HepG2 (cell line): ENCODE measurements at regions not wholly inside any gene's neighbourhood (a gene's known extent, or its start where the extent isn't known, plus 50 kb on each side); places are given as distances from the start of the nearest gene placed in this dataset.
A peak's percentile ranks its signal among the peaks of the same experiment; 100 is the strongest.

Experiments
- CREM ChIP-seq, 2 experiments: sonication (generic) in 1 of 2; formaldehyde crosslinking in 1 of 2; IDR thresholded peaks; 2 replicates each; pipeline versions ENCODE4 v1.4.0 to v1.6.1; 2016 to 2020; ENCODE audit warnings: antibody characterized with exemption in 1 of 2, mild to moderate bottlenecking in 1 of 2, missing genetic modification reagents in 1 of 2
- HNF1A ChIP-seq, 2 experiments: sonication (generic) in 1 of 2; formaldehyde crosslinking in 1 of 2; IDR thresholded peaks; 2 replicates each; pipeline versions ENCODE4 v1.4.0 to v1.6.1; 2016 to 2020; ENCODE audit warnings: borderline replicate concordance in 1 of 2, low read depth in 1 of 2, mild to moderate bottlenecking in 1 of 2, missing genetic modification reagents in 1 of 2
- HOXA5 ChIP-seq: sonication (generic); formaldehyde crosslinking; IDR thresholded peaks from 2 replicates; pipeline ENCODE4 v1.4.0; 2020; ENCODE audit warnings: missing genetic modification reagents
- KAT8 ChIP-seq: IDR thresholded peaks from 2 replicates; pipeline ENCODE4 v1.6.1; 2016; ENCODE audit warnings: missing genetic modification reagents, missing compliant biosample characterization
- MED13 ChIP-seq: sonication (generic); formaldehyde crosslinking; IDR thresholded peaks from 2 replicates; pipeline ENCODE4 v1.5.0; 2020; ENCODE audit warnings: missing genetic modification reagents
- MEIS2 ChIP-seq: sonication (generic); formaldehyde crosslinking; IDR thresholded peaks from 2 replicates; pipeline ENCODE4 v1.9.0; 2021; ENCODE audit warnings: mild to moderate bottlenecking, missing genetic modification reagents
- NCOR1 ChIP-seq: fragments of 200-600 bp; sonication (generic); IDR thresholded peaks from 2 replicates; pipeline ENCODE4 v1.7.0; 2017; ENCODE audit warnings: antibody characterized with exemption, low read length, borderline replicate concordance
- NR2F2 ChIP-seq: IDR thresholded peaks from 2 replicates; pipeline ENCODE4 v1.6.1; 2012; ENCODE audit warnings: low read depth, inconsistent platforms, borderline replicate concordance
- NR2F6 ChIP-seq, 2 experiments: IDR thresholded peaks; 2 replicates each; pipeline ENCODE4 v1.6.1; 2016; ENCODE audit warnings: antibody characterized with exemption in 1 of 2, mild to moderate bottlenecking in 1 of 2
- PHF21A ChIP-seq: sonication (generic); formaldehyde crosslinking; IDR thresholded peaks from 2 replicates; pipeline ENCODE4 v1.5.0; 2020; ENCODE audit warnings: mild to moderate bottlenecking, missing genetic modification reagents
- POGZ ChIP-seq: sonication (generic); formaldehyde crosslinking; IDR thresholded peaks from 2 replicates; pipeline ENCODE4 v1.4.0; 2020; ENCODE audit warnings: mild to moderate bottlenecking, missing genetic modification reagents
- YEATS4 ChIP-seq: sonication (generic); formaldehyde crosslinking; IDR thresholded peaks from 2 replicates; pipeline ENCODE4 v1.4.0; 2020; ENCODE audit warnings: missing genetic modification reagents, borderline replicate concordance
- ZMYM2 ChIP-seq: sonication (generic); formaldehyde crosslinking; IDR thresholded peaks from 2 replicates; pipeline ENCODE4 v1.8.0; 2022; ENCODE audit warnings: mild to moderate bottlenecking, missing genetic modification reagents
- ZNF543 ChIP-seq: sonication (generic); formaldehyde crosslinking; IDR thresholded peaks from 2 replicates; pipeline ENCODE4 v1.4.0; 2020; ENCODE audit warnings: mild to moderate bottlenecking, missing genetic modification reagents
- ZSCAN25 ChIP-seq: sonication (generic); formaldehyde crosslinking; IDR thresholded peaks from 2 replicates; pipeline ENCODE4 v1.8.0; 2022; ENCODE audit warnings: mild to moderate bottlenecking, missing genetic modification reagents
- TF ChIP-seq, protein P1 (sequence below): IDR thresholded peaks from 2 replicates; pipeline ENCODE4 v1.6.1; 2016; ENCODE audit warnings: missing genetic modification reagents, missing compliant biosample characterization

DNA sequence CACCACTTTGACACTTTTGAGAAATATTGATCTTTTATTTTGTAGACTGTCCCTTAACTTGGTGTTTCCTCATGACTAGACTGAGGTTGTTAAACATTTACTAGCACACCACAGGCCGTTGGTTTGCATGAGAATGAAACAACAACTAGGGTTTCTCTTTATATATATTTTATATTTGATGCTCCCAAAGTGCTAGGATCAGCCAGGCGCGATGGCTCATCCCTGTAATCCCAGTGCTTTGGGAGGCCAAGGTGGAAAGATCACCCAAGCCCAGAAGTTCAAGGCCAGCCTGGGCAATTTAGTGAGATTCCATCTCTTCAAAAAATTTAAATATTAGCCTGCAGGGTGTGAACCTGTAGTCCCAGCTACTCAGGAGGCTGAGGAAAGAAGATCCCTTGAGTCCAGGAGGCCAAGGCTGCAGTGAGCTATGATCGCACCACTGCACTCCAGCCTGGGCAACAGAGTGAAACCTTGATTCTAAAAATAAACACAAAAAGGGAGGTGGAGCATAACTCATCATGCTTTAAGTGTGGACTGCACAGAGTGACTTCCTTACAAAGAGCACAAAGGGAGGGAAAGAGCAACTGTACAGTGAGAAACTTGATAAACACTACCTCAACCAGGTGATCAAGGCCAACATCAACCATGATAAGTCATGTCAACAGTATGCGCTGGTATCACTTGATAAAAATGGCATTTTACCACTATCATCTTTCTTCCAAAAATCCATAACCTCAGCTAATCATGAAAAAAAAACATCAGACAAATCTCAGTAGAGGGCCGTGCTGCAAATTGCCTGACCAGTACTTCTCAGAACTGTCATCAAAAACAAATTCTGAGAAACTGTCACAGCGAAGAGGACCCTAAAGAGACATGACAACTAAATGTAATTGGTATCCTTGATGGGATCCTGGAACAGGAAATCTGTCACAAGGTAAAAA is 72.8 kb upstream of the ATF7IP2 start (continued):
- TF ChIP-seq HNF1A (IDR thresholded peaks at IDR 0.05; ENCODE audit: low read depth) = peak; percentile 86
- TF ChIP-seq HNF1A (CRISPR knock-in tag; IDR thresholded peaks at IDR 0.05; ENCODE audit: borderline replicate concordance) = peak; percentile 87; the same call in 1 of the 2 replicates
- TF ChIP-seq POGZ (CRISPR knock-in tag) = peak; percentile 88
- TF ChIP-seq NR2F6 (IDR thresholded peaks at IDR 0.05) = peak; percentile 81
- TF ChIP-seq NR2F6 (CRISPR knock-in tag; IDR thresholded peaks at IDR 0.05) = peak; percentile 70
- TF ChIP-seq HOXA5 (CRISPR knock-in tag) = peak; percentile 53; the same call in 1 of the 2 replicates
- peak; percentile 75; the same call in 1 of the 2 replicates for TF ChIP-seq ZSCAN25 (CRISPR knock-in tag)
- 0 out of 2 replicates have a peak, but pooled peaks have one; percentile 40 for TF ChIP-seq NR2F2
- no peak for TF ChIP-seq MEIS2 (CRISPR knock-in tag)
- peak; percentile 85 for TF ChIP-seq ZMYM2 (CRISPR knock-in tag)
- TF ChIP-seq, protein P1, sequence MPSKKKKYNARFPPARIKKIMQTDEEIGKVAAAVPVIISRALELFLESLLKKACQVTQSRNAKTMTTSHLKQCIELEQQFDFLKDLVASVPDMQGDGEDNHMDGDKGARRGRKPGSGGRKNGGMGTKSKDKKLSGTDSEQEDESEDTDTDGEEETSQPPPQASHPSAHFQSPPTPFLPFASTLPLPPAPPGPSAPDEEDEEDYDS (CRISPR knock-in tag) = peak; percentile 49; the same call in 1 of the 2 replicates
- TF ChIP-seq MED13 (CRISPR knock-in tag) = peak; percentile 31; the same call in 1 of the 2 replicates
- peak; percentile 52; the same call in 1 of the 2 replicates for TF ChIP-seq ZNF543 (CRISPR knock-in tag)
- peak; percentile 21; the same call in 1 of the 2 replicates for TF ChIP-seq PHF21A
- peak; percentile 61 for TF ChIP-seq KAT8 (CRISPR knock-in tag)
- peak; percentile 52; the same call in 1 of the 2 replicates for TF ChIP-seq CREM (IDR thresholded peaks at IDR 0.05)
- no peak for TF ChIP-seq CREM (CRISPR knock-in tag; IDR thresholded peaks at IDR 0.05)
- TF ChIP-seq NCOR1 = peak; percentile 83; the same call in 1 of the 2 replicates
- TF ChIP-seq YEATS4 = 0 out of 2 replicates have a peak, but pooled peaks have one; percentile 45
